CD4-positive, alpha-beta T cell (primary cell): ENCODE measurements at regions not wholly inside any gene's neighbourhood (a gene's known extent, or its start where the extent isn't known, plus 50 kb on each side); places are given as distances from the start of the nearest gene placed in this dataset.
"Not testable (repeated sequence)": the region's sequence is repeated elsewhere in the genome, so short reads cannot be mapped to it uniquely, and the experiment has no call there.

Experiments used
- ATAC-seq: fragments of 200-7000 bp; cut with Tn5 transposase; one replicate; pipeline ENCODE4 v1.10.0; 2022; ENCODE audit warnings: mild to moderate bottlenecking; ENCODE audit not compliant: poor library complexity
- CTCF ChIA-PET: fragments of 350-600 bp; sonication (Branson Sonifier 250); formaldehyde crosslinking; loops from one replicate; lab custom pipeline; 2021; ENCODE audit warnings: antibody characterized with exemption, inconsistent platforms; lab: Charles Lee
- POLR2A ChIA-PET: fragments of 350-600 bp; sonication (Branson Sonifier 250); formaldehyde crosslinking; loops from one replicate; lab custom pipeline; 2021; ENCODE audit warnings: antibody characterized with exemption, inconsistent platforms; lab: Charles Lee
- DNase-seq, 14 experiments: peaks; one replicate each; pipeline ENCODE4 v3.0.0-alpha.2; 2013 to 2020; ENCODE audit warnings: mixed read lengths in 2 of 14
- H3K27ac ChIP-seq, 2 donors: one replicate each; pipeline versions ENCODE4 v1.5.1 to v1.7.0; 2013; ENCODE audit warnings: low read length in 2 of 2, low read depth in 1 of 2, mild to moderate bottlenecking in 1 of 2
- H3K27me3 ChIP-seq, 2 experiments: 1 replicate in 1 of 2; 2 replicates in 1 of 2; pipeline versions ENCODE4 v1.6.1 to v1.7.0; 2013; ENCODE audit warnings: low read length in 2 of 2, control low read depth in 1 of 2, mild to moderate bottlenecking in 1 of 2, moderate library complexity in 1 of 2; ENCODE audit not compliant: insufficient read depth in 2 of 2, control insufficient read depth in 1 of 2
- H3K36me3 ChIP-seq: one replicate; pipeline ENCODE4 v1.6.1; 2013; ENCODE audit warnings: low read length, control low read depth; ENCODE audit not compliant: insufficient read depth
- H3K4me1 ChIP-seq: one replicate; pipeline ENCODE4 v1.6.1; 2013; ENCODE audit warnings: low read length, control low read depth; ENCODE audit not compliant: insufficient read depth
- H3K4me3 ChIP-seq: one replicate; pipeline ENCODE4 v1.5.1; 2013; ENCODE audit warnings: mild to moderate bottlenecking, low read length, moderate library complexity
- H3K9me3 ChIP-seq, 2 experiments: 1 replicate in 1 of 2; 2 replicates in 1 of 2; pipeline versions ENCODE4 v1.6.1 to v1.7.0; 2013; ENCODE audit warnings: low read length in 2 of 2, mild to moderate bottlenecking in 2 of 2, control low read depth in 1 of 2, moderate library complexity in 1 of 2; ENCODE audit not compliant: control insufficient read depth in 1 of 2, insufficient read depth in 1 of 2
- H3K27ac Mint-ChIP-seq: one replicate; pipeline ENCODE4 v1.8.0; 2020; ENCODE audit warnings: mixed read lengths
- H3K27me3 Mint-ChIP-seq: one replicate; pipeline ENCODE4 v1.8.0; 2021; ENCODE audit warnings: mixed read lengths
- H3K36me3 Mint-ChIP-seq: one replicate; pipeline ENCODE4 v1.8.0; 2021; ENCODE audit warnings: low read depth, mixed read lengths
- H3K4me1 Mint-ChIP-seq: one replicate; pipeline ENCODE4 v1.8.0; 2021; ENCODE audit warnings: low read depth, mixed read lengths
- H3K4me3 Mint-ChIP-seq: one replicate; pipeline ENCODE4 v1.8.0; 2020; ENCODE audit warnings: mild to moderate bottlenecking, mixed read lengths
- H3K9me3 Mint-ChIP-seq: one replicate; pipeline ENCODE4 v1.8.0; 2020; ENCODE audit warnings: mixed read lengths
- intact Hi-C, 2 experiments: fragments of 100-400 bp; cut with DNase I in 1 of 2; cut with micrococcal nuclease in 1 of 2; formaldehyde crosslinking; loops; one replicate each; pipeline versions ENCODE4 v1.15.1 to v1.9.0; 2023 to 2025; cut with DNase I, micrococcal nuclease
- TF ChIP-seq, protein P1 (sequence below): fragments of 200-600 bp; IDR thresholded peaks from one replicate; pipeline ENCODE4 v1.8.0; 2022; ENCODE audit warnings: antibody characterized with exemption, mild to moderate bottlenecking

DNA sequence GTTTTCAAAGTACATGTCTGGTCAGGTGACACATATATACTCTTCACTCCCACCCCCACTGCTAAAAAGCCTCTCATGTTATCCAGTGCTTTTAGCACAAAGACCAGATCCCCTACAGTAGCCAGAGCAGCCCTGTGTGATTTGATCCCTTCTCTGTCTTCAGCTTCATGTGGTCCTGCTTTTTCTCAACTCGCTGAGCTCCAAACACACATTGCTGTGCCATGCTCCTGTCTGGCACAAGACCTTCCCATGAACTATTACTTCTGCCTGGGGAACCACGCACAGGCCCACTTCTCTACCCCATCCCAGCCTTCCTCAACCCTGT, 127.1 kb downstream of the RASSF10 start:
- no peaks in the 10 kb centered on the region for H3K9me3 Mint-ChIP-seq
- Histone ChIP-seq H3K4me1 (no peaks in the 10 kb centered on the region), H3K36me3 (no peaks in the 10 kb centered on the region), H3K27me3 (peaks cover 0 to 11% of the 10 kb centered on the region in 2 experiments), H3K4me3 (no peak overlapping the region), H3K27ac (no peak overlapping the region), H3K9me3 (peaks cover 0 to 4% of the 10 kb centered on the region in 2 experiments)
- DNase-seq (no peak), ATAC-seq (no peak)
- ChIA-PET CTCF (interaction anchor here (1.4 kb wide), 1 partner anchor 17 kb away, joined by 3 read pairs; no protein-coding TSS in a partner anchor), POLR2A (no interaction called here)
- TF ChIP-seq, protein P1, sequence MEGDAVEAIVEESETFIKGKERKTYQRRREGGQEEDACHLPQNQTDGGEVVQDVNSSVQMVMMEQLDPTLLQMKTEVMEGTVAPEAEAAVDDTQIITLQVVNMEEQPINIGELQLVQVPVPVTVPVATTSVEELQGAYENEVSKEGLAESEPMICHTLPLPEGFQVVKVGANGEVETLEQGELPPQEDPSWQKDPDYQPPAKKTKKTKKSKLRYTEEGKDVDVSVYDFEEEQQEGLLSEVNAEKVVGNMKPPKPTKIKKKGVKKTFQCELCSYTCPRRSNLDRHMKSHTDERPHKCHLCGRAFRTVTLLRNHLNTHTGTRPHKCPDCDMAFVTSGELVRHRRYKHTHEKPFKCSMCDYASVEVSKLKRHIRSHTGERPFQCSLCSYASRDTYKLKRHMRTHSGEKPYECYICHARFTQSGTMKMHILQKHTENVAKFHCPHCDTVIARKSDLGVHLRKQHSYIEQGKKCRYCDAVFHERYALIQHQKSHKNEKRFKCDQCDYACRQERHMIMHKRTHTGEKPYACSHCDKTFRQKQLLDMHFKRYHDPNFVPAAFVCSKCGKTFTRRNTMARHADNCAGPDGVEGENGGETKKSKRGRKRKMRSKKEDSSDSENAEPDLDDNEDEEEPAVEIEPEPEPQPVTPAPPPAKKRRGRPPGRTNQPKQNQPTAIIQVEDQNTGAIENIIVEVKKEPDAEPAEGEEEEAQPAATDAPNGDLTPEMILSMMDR: no peak
- H3K36me3 Mint-ChIP-seq: no peaks in the 10 kb centered on the region
- intact Hi-C loops: no loop called here
- no peak overlapping the region for H3K27ac Mint-ChIP-seq
- H3K4me3 Mint-ChIP-seq: no peak overlapping the region
- H3K4me1 Mint-ChIP-seq: no peaks in the 10 kb centered on the region
- peaks cover 49% of the 10 kb centered on the region for H3K27me3 Mint-ChIP-seq

DNA sequence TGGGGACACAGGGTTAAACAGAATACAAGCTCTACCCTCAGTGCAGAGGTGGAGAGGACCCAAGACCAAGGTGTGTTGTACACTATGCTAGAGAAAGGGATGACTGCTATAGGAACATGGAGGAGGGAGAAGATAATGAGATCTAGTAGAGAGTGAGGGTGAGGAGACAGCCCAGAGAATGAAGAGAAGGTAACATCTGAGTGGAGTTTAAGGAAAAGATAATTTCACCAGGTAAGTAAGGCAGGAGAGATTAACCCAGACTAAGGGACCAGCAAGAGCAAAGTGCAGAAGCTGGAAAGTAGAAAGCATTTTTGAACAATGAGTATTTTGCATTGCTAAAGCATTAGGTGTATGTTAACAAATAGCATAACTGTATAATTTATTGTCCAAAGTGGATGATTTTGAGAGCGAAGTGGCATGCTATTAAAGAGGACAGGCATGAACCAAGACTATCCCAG, 128.8 kb downstream of the RASSF10 start:
- H3K27ac Mint-ChIP-seq: no peak overlapping the region
- CTCF ChIA-PET: no interaction called here
- no peaks in the 10 kb centered on the region for H3K9me3 Mint-ChIP-seq
- H3K4me3 ChIP-seq: no peak overlapping the region
- no peak overlapping the region for H3K4me3 Mint-ChIP-seq
- peaks cover 49% of the 10 kb centered on the region for H3K27me3 Mint-ChIP-seq
- POLR2A ChIA-PET: no interaction called here
- H3K9me3 ChIP-seq: peaks cover 0 to 4% of the 10 kb centered on the region in 2 experiments
- TF ChIP-seq, protein P1: no peak
- intact Hi-C loops: no loop called here
- no peaks in the 10 kb centered on the region for H3K36me3 Mint-ChIP-seq
- ATAC-seq: no peak
- H3K27ac ChIP-seq: no peak overlapping the region
- H3K27me3 ChIP-seq: peaks cover 2 to 16% of the 10 kb centered on the region in 2 experiments
- no peaks in the 10 kb centered on the region for H3K4me1 Mint-ChIP-seq
- H3K36me3 ChIP-seq: no peaks in the 10 kb centered on the region
- DNase-seq: no peak
- no peaks in the 10 kb centered on the region for H3K4me1 ChIP-seq

DNA sequence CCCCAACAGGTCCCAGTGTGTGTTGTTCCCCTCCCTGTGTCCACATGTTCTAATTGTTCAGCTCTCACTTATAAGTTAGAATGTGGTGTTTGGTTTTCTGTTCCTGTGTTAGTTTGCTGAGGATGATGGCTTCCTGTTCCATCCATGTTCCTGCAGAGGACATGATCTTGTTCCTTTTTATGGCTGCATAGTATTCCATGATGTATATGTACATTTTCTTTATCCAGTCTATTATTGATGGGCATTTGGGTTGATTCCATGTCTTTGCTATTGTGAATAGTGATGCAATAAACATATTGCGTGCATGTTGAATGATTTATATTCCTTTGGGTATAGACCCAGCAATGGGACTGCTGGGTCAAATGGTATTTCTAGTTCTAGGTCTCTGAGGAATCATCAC, 130.0 kb downstream of the RASSF10 start:
- not testable (repeated sequence) for ATAC-seq, H3K9me3 Mint-ChIP-seq

More for the DNA sequence above, 130.0 kb downstream of the RASSF10 start:
- H3K4me3 ChIP-seq, H3K9me3 ChIP-seq, H3K4me1 Mint-ChIP-seq, H3K27ac Mint-ChIP-seq, DNase-seq, H3K27ac ChIP-seq, H3K4me3 Mint-ChIP-seq, H3K36me3 Mint-ChIP-seq, H3K36me3 ChIP-seq, POLR2A ChIA-PET, CTCF ChIA-PET, intact Hi-C loops, H3K4me1 ChIP-seq: not testable (repeated sequence)
- H3K27me3 Mint-ChIP-seq: peaks cover 55% of the 10 kb centered on the region
- peaks cover 2 to 16% of the 10 kb centered on the region in 2 experiments for H3K27me3 ChIP-seq
